T-helper 17 cell (primary cell): ENCODE measurements at regions not wholly inside any gene's neighbourhood (a gene's known extent, or its start where the extent isn't known, plus 50 kb on each side); places are given as distances from the start of the nearest gene placed in this dataset.
"Not testable (repeated sequence)": the region's sequence is repeated elsewhere in the genome, so short reads cannot be mapped to it uniquely, and the experiment has no call there.

Experiments used
- ATAC-seq: fragments of 150-1000 bp; cut with Tn5 transposase; 2 replicates; pipeline ENCODE4 v1.10.0; 2021; ENCODE audit warnings: mild to moderate bottlenecking, moderate library complexity
- DNase-seq, 3 donors: peaks; one replicate each; pipeline versions ENCODE4 v3.0.0 to v3.0.0-alpha.2; 2020 to 2021
- H3K9me3 ChIP-seq: one replicate; pipeline ENCODE4 v1.7.0; 2013; ENCODE audit warnings: low read length, mild to moderate bottlenecking; ENCODE audit not compliant: control insufficient read depth, poor library complexity, severe bottlenecking
- H3K27ac Mint-ChIP-seq: one replicate; pipeline ENCODE4 v1.8.0; 2022; ENCODE audit warnings: mild to moderate bottlenecking, moderate library complexity, mixed read lengths
- H3K27me3 Mint-ChIP-seq: one replicate; pipeline ENCODE4 v1.8.0; 2022; ENCODE audit warnings: mixed read lengths
- H3K36me3 Mint-ChIP-seq: one replicate; pipeline ENCODE4 v1.8.0; 2022; ENCODE audit warnings: low read depth, mixed read lengths
- H3K4me1 Mint-ChIP-seq: one replicate; pipeline ENCODE4 v1.8.0; 2022; ENCODE audit warnings: mild to moderate bottlenecking, mixed read lengths
- H3K4me3 Mint-ChIP-seq: one replicate; pipeline ENCODE4 v1.8.0; 2022; ENCODE audit warnings: mild to moderate bottlenecking, moderate library complexity, mixed read lengths

- no peaks in the 10 kb centered on the region for H3K9me3 ChIP-seq
- Mint-ChIP-seq H3K4me3 (no peak overlapping the region), H3K27me3 (no peaks in the 10 kb centered on the region), H3K27ac (no peak overlapping the region), H3K4me1 (no peaks in the 10 kb centered on the region), H3K36me3 (no peaks in the 10 kb centered on the region)
- ATAC-seq (no peak), DNase-seq (no peak)
Observed at GRCh38 chr18:1057367-1057766, 152.7 kb downstream of the ADCYAP1 start.

DNA sequence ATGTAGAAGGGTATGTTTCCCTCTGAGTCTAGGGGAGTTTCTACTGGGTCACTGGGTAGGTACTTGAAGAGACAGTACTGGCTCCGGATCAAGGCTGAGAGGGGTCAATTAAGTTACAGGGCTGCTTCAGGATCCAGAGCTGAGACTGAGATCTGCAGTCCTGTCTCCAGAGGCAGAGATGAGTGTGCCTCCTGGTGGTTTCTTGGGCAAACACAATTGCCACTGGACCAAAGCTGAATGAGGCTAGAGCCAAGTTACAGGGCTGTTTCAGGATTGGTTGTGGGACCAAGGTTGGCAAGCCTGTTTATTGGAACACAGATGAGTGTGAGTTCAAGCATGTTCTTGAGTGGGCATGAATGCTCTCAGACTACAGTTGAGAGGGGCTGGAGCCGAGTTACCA lies 157.9 kb downstream of the ADCYAP1 start:
- no peaks in the 10 kb centered on the region for H3K4me1 Mint-ChIP-seq
- H3K27me3 Mint-ChIP-seq = no peaks in the 10 kb centered on the region
- DNase-seq (no peak), ATAC-seq (no peak)
- H3K27ac Mint-ChIP-seq = no peak overlapping the region
- H3K9me3 ChIP-seq = no peaks in the 10 kb centered on the region
- no peaks in the 10 kb centered on the region for H3K36me3 Mint-ChIP-seq
- no peak overlapping the region for H3K4me3 Mint-ChIP-seq

- H3K27me3 Mint-ChIP-seq = no peaks in the 10 kb centered on the region
- no peak overlapping the region for H3K27ac Mint-ChIP-seq
- DNase-seq (no peak), ATAC-seq (no peak)
- no peak overlapping the region for H3K4me3 Mint-ChIP-seq
- H3K9me3 ChIP-seq = no peaks in the 10 kb centered on the region
- no peaks in the 10 kb centered on the region for H3K4me1 Mint-ChIP-seq
- H3K36me3 Mint-ChIP-seq = no peaks in the 10 kb centered on the region
Observed at GRCh38 chr18:1075322-1075721, 170.7 kb downstream of the ADCYAP1 start.

DNA sequence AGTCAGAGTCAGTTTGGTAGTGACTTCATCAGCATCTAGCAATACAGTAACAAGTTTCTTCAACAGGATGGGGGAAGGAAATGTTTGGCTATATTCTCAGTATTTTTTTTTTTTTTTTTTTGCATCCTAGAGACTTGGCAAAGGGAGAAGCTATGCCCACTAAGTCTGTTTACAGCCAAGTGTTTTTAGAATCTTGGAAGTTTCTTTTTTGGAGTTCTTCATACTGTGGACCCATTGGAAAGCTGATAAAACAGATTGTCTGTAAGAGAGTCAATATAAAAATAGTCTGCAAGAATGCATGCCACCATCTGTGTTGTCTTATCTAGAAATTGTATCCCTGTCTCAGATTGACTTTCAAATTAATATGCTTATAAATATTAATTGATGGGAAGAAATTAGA lies 171.2 kb downstream of the ADCYAP1 start:
- H3K4me3 Mint-ChIP-seq = no peak overlapping the region
- no peaks in the 10 kb centered on the region for H3K36me3 Mint-ChIP-seq
- DNase-seq (no peak), ATAC-seq (no peak)
- no peaks in the 10 kb centered on the region for H3K4me1 Mint-ChIP-seq
- H3K9me3 ChIP-seq = no peaks in the 10 kb centered on the region
- no peaks in the 10 kb centered on the region for H3K27me3 Mint-ChIP-seq
- H3K27ac Mint-ChIP-seq = no peak overlapping the region

DNA sequence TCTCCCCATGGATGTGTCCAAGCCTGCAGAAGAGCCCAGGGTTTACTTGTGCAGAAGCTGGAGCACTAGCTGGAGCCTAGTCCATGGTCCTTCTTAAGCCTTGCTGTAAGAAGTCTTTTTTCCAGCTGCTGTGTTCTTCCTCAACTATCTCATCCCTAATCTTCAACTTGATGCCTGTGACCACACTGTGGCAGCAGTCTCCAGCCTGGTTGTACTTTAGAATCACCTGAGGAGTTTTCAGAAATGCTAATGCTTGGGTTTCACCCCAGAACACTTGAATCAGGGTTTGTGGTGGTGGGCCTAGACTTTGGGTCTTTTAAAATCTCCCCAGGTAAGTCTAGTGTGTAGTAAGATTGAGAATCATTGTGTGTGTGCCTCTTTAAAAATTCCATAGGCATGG lies 173.6 kb downstream of the ADCYAP1 start:
- H3K9me3 ChIP-seq = no peaks in the 10 kb centered on the region
- no peaks in the 10 kb centered on the region for H3K36me3 Mint-ChIP-seq
- no peak overlapping the region for H3K27ac Mint-ChIP-seq
- H3K27me3 Mint-ChIP-seq = no peaks in the 10 kb centered on the region
- no peaks in the 10 kb centered on the region for H3K4me1 Mint-ChIP-seq
- H3K4me3 Mint-ChIP-seq = no peak overlapping the region
- DNase-seq = no peak
- no peak for ATAC-seq

DNA sequence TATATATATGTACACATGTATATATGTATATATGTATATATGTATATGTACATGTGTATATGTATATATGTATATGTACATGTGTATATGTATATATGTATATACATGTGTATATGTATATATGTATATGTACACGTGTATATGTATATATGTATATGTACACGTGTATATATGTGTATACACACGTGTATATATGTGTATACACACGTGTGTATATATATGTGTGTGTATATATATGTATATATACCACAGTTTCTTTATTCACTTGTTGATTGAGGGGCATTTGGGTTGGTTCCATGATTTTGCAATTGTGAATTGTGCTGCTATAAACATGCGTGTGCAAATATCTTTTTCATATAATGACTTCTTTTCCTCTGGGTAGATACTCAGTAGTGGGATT lies 179.0 kb downstream of the ADCYAP1 start:
- not testable (repeated sequence) for H3K4me1 Mint-ChIP-seq, DNase-seq, H3K9me3 ChIP-seq, ATAC-seq, H3K36me3 Mint-ChIP-seq, H3K27ac Mint-ChIP-seq, H3K4me3 Mint-ChIP-seq, H3K27me3 Mint-ChIP-seq

DNA sequence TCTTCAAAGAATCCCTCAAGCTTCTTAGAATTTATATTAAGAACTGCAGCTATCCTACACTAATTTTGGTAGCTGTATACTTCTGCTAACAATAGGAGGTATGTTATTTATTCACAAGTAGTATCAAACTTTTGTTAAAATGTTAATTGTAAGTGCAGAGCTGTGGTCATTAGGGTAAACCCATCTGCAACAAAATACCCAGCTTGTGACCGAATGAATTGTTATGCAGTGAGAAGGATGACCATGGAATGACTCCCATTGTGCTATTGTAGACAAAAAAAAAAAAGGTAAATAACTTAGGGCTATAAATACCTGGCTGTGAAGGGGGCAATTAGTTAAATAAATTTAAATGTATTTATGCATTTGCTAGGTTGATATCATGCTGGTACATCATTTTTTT lies 186.1 kb downstream of the ADCYAP1 start:
- ATAC-seq (no peak), DNase-seq (no peak)
- no peaks in the 10 kb centered on the region for H3K4me1 Mint-ChIP-seq
- H3K9me3 ChIP-seq = no peaks in the 10 kb centered on the region
- no peak overlapping the region for H3K27ac Mint-ChIP-seq
- H3K36me3 Mint-ChIP-seq = no peaks in the 10 kb centered on the region
- H3K27me3 Mint-ChIP-seq = no peaks in the 10 kb centered on the region
- H3K4me3 Mint-ChIP-seq = no peak overlapping the region

DNA sequence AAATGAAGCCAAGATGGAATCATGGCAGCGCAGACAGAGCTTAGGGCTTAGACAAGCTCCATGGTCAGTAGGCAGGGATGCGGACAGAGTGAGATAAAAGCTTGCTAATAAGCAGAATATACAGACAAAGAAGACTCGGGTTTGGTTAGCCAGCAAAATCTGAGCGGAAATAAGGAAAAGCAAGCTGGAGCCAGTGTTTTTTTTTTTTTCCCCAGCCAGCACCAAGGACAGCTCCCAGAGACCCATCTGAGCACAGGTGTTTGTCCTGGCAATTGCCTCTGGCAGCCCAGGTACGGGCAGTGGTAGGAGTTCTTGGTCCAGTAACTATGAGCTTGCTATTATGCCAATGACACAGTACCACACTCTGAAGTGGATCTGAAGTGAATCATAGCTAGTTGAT lies 187.6 kb downstream of the ADCYAP1 start:
- no peak for ATAC-seq
- no peak for DNase-seq
- Mint-ChIP-seq H3K27ac (no peak overlapping the region), H3K4me1 (no peaks in the 10 kb centered on the region), H3K4me3 (no peak overlapping the region), H3K36me3 (no peaks in the 10 kb centered on the region), H3K27me3 (no peaks in the 10 kb centered on the region)
- no peaks in the 10 kb centered on the region for H3K9me3 ChIP-seq

- Mint-ChIP-seq H3K27ac (no peak overlapping the region), H3K4me3 (no peak overlapping the region), H3K36me3 (no peaks in the 10 kb centered on the region), H3K4me1 (no peaks in the 10 kb centered on the region), H3K27me3 (no peaks in the 10 kb centered on the region)
- no peaks in the 10 kb centered on the region for H3K9me3 ChIP-seq
- DNase-seq (no peak), ATAC-seq (no peak)
Observed at GRCh38 chr18:1094409-1094808, 189.7 kb downstream of the ADCYAP1 start.

- not testable (repeated sequence) for ATAC-seq, DNase-seq, H3K4me3 Mint-ChIP-seq, H3K36me3 Mint-ChIP-seq, H3K4me1 Mint-ChIP-seq, H3K9me3 ChIP-seq, H3K27me3 Mint-ChIP-seq, H3K27ac Mint-ChIP-seq
Observed at GRCh38 chr18:1097991-1098735, 193.5 kb downstream of the ADCYAP1 start.

DNA sequence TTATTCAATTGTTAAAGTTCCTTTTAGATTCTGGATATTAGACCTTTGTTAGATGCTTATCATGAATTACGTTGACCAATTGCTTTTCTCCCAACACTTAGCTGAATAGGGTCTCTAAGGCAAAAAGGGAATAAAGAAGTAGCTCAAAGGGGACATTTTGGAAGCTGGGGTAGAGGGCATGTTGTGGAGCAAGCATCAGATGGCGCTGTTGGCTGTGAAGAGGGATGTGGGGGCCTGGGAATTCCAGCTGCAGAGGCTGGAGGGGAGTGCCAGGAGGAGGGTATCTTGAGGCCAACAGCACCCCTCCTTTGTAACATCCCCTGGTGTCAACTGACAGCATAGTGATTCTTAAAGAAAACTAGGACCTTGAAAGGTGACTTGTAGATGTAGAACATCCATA lies 198.2 kb downstream of the ADCYAP1 start:
- no peaks in the 10 kb centered on the region for H3K9me3 ChIP-seq
- no peaks in the 10 kb centered on the region for H3K36me3 Mint-ChIP-seq
- DNase-seq (no peak), ATAC-seq (no peak)
- no peaks in the 10 kb centered on the region for H3K27me3 Mint-ChIP-seq
- H3K27ac Mint-ChIP-seq = no peak overlapping the region
- no peaks in the 10 kb centered on the region for H3K4me1 Mint-ChIP-seq
- H3K4me3 Mint-ChIP-seq = no peak overlapping the region

GRCh38 chr18:1103537-1103936 lies 198.9 kb downstream of the ADCYAP1 start:
- ATAC-seq = no peak
- H3K9me3 ChIP-seq = no peaks in the 10 kb centered on the region
- Mint-ChIP-seq H3K36me3 (no peaks in the 10 kb centered on the region), H3K4me1 (no peaks in the 10 kb centered on the region), H3K27me3 (no peaks in the 10 kb centered on the region), H3K27ac (no peak overlapping the region), H3K4me3 (no peak overlapping the region)
- no peak for DNase-seq

- no peak for ATAC-seq
- no peaks in the 10 kb centered on the region for H3K36me3 Mint-ChIP-seq
- no peaks in the 10 kb centered on the region for H3K27me3 Mint-ChIP-seq
- no peak overlapping the region for H3K4me3 Mint-ChIP-seq
- H3K4me1 Mint-ChIP-seq = no peaks in the 10 kb centered on the region
- H3K9me3 ChIP-seq = no peaks in the 10 kb centered on the region
- H3K27ac Mint-ChIP-seq = no peak overlapping the region
- DNase-seq = no peak
Observed at GRCh38 chr18:1104181-1104881, 199.7 kb downstream of the ADCYAP1 start.

DNA sequence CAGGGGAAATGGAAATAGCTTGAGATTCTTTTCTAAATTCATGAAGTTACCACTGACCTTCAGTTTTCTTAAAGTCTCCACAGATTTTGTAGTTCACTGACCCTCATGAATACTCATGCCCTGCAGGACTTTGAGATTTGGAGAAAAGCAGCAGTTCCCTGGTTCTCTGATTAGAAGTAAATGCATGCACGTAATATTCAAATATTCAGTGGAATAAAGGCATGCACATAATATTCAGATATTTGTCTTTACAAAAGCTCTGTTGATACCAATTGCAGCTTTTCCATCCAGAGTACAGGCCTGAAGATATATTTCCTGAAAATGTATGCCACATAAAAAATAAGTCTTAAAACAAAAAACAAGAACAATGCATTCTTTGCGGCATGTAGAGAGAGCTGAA lies 219.8 kb downstream of the ADCYAP1 start:
- Mint-ChIP-seq H3K4me1 (no peaks in the 10 kb centered on the region), H3K4me3 (no peak overlapping the region), H3K27ac (no peak overlapping the region), H3K27me3 (no peaks in the 10 kb centered on the region), H3K36me3 (no peaks in the 10 kb centered on the region)
- peaks cover 2% of the 10 kb centered on the region for H3K9me3 ChIP-seq
- DNase-seq (no peak), ATAC-seq (no peak)
